IMR-90 (cell line): ENCODE measurements at regions not wholly inside any gene's neighbourhood (a gene's known extent, or its start where the extent isn't known, plus 50 kb on each side); places are given as distances from the start of the nearest gene placed in this dataset.

Experiments used
- ATAC-seq: fragments of 200-7000 bp; cut with Tn5 transposase; 2 replicates; pipeline ENCODE4 v1.9.1; 2020; ENCODE audit warnings: low read depth, mild to moderate bottlenecking, moderate library complexity
- BruUV-seq: library from RNA; stranded (reverse); fragments of 400-500 nt; replicated peaks from 2 replicates; lab custom pipeline; 2021; lab: Mats Ljungman, UMichigan
- CTCF ChIA-PET: fragments of 300-600 bp; formaldehyde crosslinking; extraction: SDS; loops from one replicate; lab custom pipeline; 2021; ENCODE audit warnings: antibody characterized with exemption; lab: Yijun Ruan, JAX
- POLR2A ChIA-PET: fragments of 300-600 bp; sonication (Branson Sonifier 250); formaldehyde crosslinking; loops from one replicate; lab custom pipeline; 2022; ENCODE audit warnings: antibody characterized with exemption; ENCODE audit not compliant: unreplicated experiment; lab: Charles Lee
- DNase-seq: peaks from one replicate; pipeline ENCODE4 v3.0.0; 2013
- H2AFZ ChIP-seq: replicated peaks from 2 replicates; pipeline ENCODE3; 2013; ENCODE audit warnings: low read length, mild to moderate bottlenecking; ENCODE audit not compliant: poor library complexity
- H2AK5ac ChIP-seq: 2 replicates; pipeline ENCODE4 v1.6.1; 2013; ENCODE audit warnings: low read depth, low read length, inconsistent platforms
- H2AK9ac ChIP-seq: replicated peaks from 2 replicates; pipeline ENCODE3; 2013; ENCODE audit warnings: mild to moderate bottlenecking, low read depth, low read length, moderate library complexity; ENCODE audit not compliant: poor library complexity
- H2BK120ac ChIP-seq: 2 replicates; pipeline ENCODE4 v1.6.1; 2013; ENCODE audit warnings: low read depth, low read length, inconsistent platforms
- H2BK15ac ChIP-seq: 3 replicates; pipeline ENCODE4 v1.6.1; 2013; ENCODE audit warnings: low read depth, low read length, inconsistent platforms
- H2BK20ac ChIP-seq: 2 replicates; pipeline ENCODE4 v1.6.1; 2013; ENCODE audit warnings: low read depth, mild to moderate bottlenecking, inconsistent platforms, low read length, moderate library complexity
- H2BK5ac ChIP-seq: 2 replicates; pipeline ENCODE4 v1.6.1; 2013; ENCODE audit warnings: mild to moderate bottlenecking, low read depth, low read length, inconsistent platforms; ENCODE audit not compliant: poor library complexity, severe bottlenecking
- H3K14ac ChIP-seq: replicated peaks from 2 replicates; pipeline ENCODE4 v1.6.1; 2013; ENCODE audit warnings: low read depth, low read length, inconsistent platforms
- H3K18ac ChIP-seq: 2 replicates; pipeline ENCODE4 v1.6.1; 2013; ENCODE audit warnings: low read depth, low read length, control low read depth
- H3K23ac ChIP-seq: 2 replicates; pipeline ENCODE4 v1.6.1; 2013; ENCODE audit warnings: low read depth, low read length, inconsistent platforms
- H3K27ac ChIP-seq: 2 replicates; pipeline ENCODE4 v1.5.1; 2013; ENCODE audit warnings: mild to moderate bottlenecking, control low read depth, low read length; ENCODE audit not compliant: insufficient read depth
- H3K27me3 ChIP-seq: 2 replicates; pipeline ENCODE4 v1.6.1; 2013; ENCODE audit warnings: low read length; ENCODE audit not compliant: control insufficient read depth, insufficient read depth
- H3K36me3 ChIP-seq: 2 replicates; pipeline ENCODE4 v1.6.1; 2013; ENCODE audit warnings: low read length, mixed read lengths; ENCODE audit not compliant: control insufficient read depth, insufficient read depth
- H3K4ac ChIP-seq: 2 replicates; pipeline ENCODE4 v1.6.1; 2013; ENCODE audit warnings: low read depth, low read length, inconsistent platforms
- H3K4me1 ChIP-seq: 2 replicates; pipeline ENCODE4 v1.6.1; 2013; ENCODE audit warnings: low read length, mixed read lengths; ENCODE audit not compliant: control insufficient read depth, insufficient read depth
- H3K4me2 ChIP-seq: 2 replicates; pipeline ENCODE4 v1.6.1; 2013; ENCODE audit warnings: low read depth, mild to moderate bottlenecking, control low read depth, low read length, moderate library complexity
- H3K4me3 ChIP-seq: 2 replicates; pipeline ENCODE4 v1.5.1; 2013; ENCODE audit warnings: low read depth, mild to moderate bottlenecking, control low read depth, low read length, moderate library complexity; ENCODE audit not compliant: insufficient read depth
- H3K56ac ChIP-seq: 2 replicates; pipeline ENCODE4 v1.6.1; 2013; ENCODE audit warnings: low read length, inconsistent platforms; ENCODE audit not compliant: insufficient read depth; ENCODE audit errors: extremely low read depth
- H3K79me1 ChIP-seq, 2 experiments: 2 replicates each; pipeline ENCODE4 v1.6.1; 2013; ENCODE audit warnings: low read length in 2 of 2, inconsistent platforms in 1 of 2, low read depth in 1 of 2
- H3K9ac ChIP-seq: 2 replicates; pipeline ENCODE4 v1.6.1; 2013; ENCODE audit warnings: low read depth, low read length, control low read depth
- H3K9me1 ChIP-seq: 2 replicates; pipeline ENCODE4 v1.6.1; 2013; ENCODE audit warnings: low read length, inconsistent platforms; ENCODE audit not compliant: insufficient read depth
- H3K9me3 ChIP-seq: 2 replicates; pipeline ENCODE4 v1.6.1; 2013; ENCODE audit warnings: low read length; ENCODE audit not compliant: control insufficient read depth, insufficient read depth
- H4K20me1 ChIP-seq: 2 replicates; pipeline ENCODE4 v1.6.1; 2013; ENCODE audit warnings: low read length, inconsistent platforms; ENCODE audit not compliant: insufficient read depth
- H4K5ac ChIP-seq: 2 replicates; pipeline ENCODE4 v1.6.1; 2013; ENCODE audit warnings: mild to moderate bottlenecking, low read depth, low read length, control low read depth
- H4K8ac ChIP-seq, 2 experiments: 2 replicates each; pipeline ENCODE4 v1.6.1; 2013; ENCODE audit warnings: low read depth in 2 of 2, low read length in 2 of 2, control low read depth in 1 of 2, inconsistent platforms in 1 of 2
- H4K91ac ChIP-seq: 2 replicates; pipeline ENCODE4 v1.6.1; 2013; ENCODE audit warnings: low read depth, low read length, inconsistent platforms; ENCODE audit not compliant: insufficient read depth
- NFE2L2 ChIP-seq: fragments of 150-350 bp; IDR thresholded peaks from 2 replicates; pipeline ENCODE4 v1.6.1; 2016; ENCODE audit warnings: low read depth, mild to moderate bottlenecking, low read length
- SMC3 ChIP-seq: fragments of 150-350 bp; IDR thresholded peaks from 2 replicates; pipeline ENCODE4 v1.6.1; 2016; ENCODE audit warnings: low read depth, mild to moderate bottlenecking, antibody characterized with exemption, low read length, moderate library complexity
- WGBS, 2 experiments: methylation state at CpG; one replicate each; pipeline versions ENCODE4 v1.1.5 to v1.1.7; 2013; ENCODE audit warnings: missing lambda C conversion rate in 2 of 2; ENCODE audit not compliant: insufficient read length in 1 of 2; ENCODE audit errors: extremely low coverage in 2 of 2; 5-methylcytosine and 5-hydroxymethylcytosine counted together
- dilution Hi-C: fragments of 300-500 bp; cut with HindIII; formaldehyde crosslinking; loops from one replicate; pipeline ENCODE4 v1.14.3; 2018; ENCODE audit warnings: low sequenced_read_pairs; ENCODE audit not compliant: unreplicated experiment
- in situ Hi-C: fragments of 300-500 bp; cut with MboI; formaldehyde crosslinking; loops from 3 replicates; pipeline ENCODE4 v1.14.3; 2019; ENCODE audit warnings: low sequenced_read_pairs, inconsistent platforms, mixed read lengths
- intact Hi-C: fragments of 100-400 bp; cut with micrococcal nuclease; formaldehyde crosslinking; loops from 2 replicates; pipeline ENCODE4 v1.10.0; 2022

DNA sequence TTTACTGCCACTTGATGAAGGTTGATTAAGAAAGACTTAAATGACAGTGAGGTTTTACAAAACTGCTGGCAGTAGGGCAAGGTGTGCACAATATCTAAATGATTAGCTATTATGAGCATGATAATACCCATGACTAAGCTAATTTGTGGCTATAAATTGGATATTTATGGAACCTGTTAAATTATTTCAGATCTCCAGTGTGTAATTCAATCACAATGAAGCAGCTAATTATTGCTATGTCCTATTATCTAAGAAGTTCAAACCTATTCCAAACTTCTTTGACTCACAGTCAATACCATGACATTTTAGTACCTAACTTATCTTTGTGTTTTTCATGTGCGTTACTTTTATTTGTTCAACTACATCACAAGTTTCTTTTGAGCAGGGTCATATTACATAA, 253.8 kb upstream of the MMADHC start:
- H4K20me1 ChIP-seq, result no peaks in the 10 kb centered on the region
- H3K14ac ChIP-seq, result no peak overlapping the region
- H2BK120ac ChIP-seq, result no peak overlapping the region
- H4K91ac ChIP-seq, result no peak overlapping the region
- H3K4me3 ChIP-seq, result no peak overlapping the region
- H3K4ac ChIP-seq, result no peak overlapping the region
- no peak overlapping the region for H2AK5ac ChIP-seq
- no peak overlapping the region for H3K9ac ChIP-seq
- CTCF ChIA-PET, result no interaction called here
- H2BK5ac ChIP-seq, result no peak overlapping the region
- dilution Hi-C loops, result no loop called here
- POLR2A ChIA-PET, result no interaction called here
- no peaks in the 10 kb centered on the region for H3K9me1 ChIP-seq
- TF ChIP-seq NFE2L2, result 0 out of 2 replicates have a peak, but pooled peaks have one; percentile 6
- TF ChIP-seq SMC3, result no peak
- no CpG with 5 or more reads among the region's 1 CpG for WGBS, 2 experiments
- H3K27me3 ChIP-seq, result no peaks in the 10 kb centered on the region
- H3K4me1 ChIP-seq, result no peaks in the 10 kb centered on the region
- BruUV-seq, result no TSS peak
- intact Hi-C loops, result no loop called here
- no peak overlapping the region for H2BK15ac ChIP-seq
- no peak overlapping the region for H4K8ac ChIP-seq
- H4K5ac ChIP-seq, result no peak overlapping the region
- DNase-seq (no peak), ATAC-seq (no peak)
- H2AFZ ChIP-seq, result no peak overlapping the region
- no peaks in the 10 kb centered on the region for H3K79me1 ChIP-seq
- in situ Hi-C loops, result no loop called here
- H3K18ac ChIP-seq, result no peak overlapping the region
- no peak overlapping the region for H3K23ac ChIP-seq
- H2AK9ac ChIP-seq, result no peak overlapping the region
- no peak overlapping the region for H3K4me2 ChIP-seq
- no peak overlapping the region for H3K27ac ChIP-seq
- H3K36me3 ChIP-seq, result no peaks in the 10 kb centered on the region
- no peak overlapping the region for H3K56ac ChIP-seq
- H3K9me3 ChIP-seq, result no peaks in the 10 kb centered on the region; the same call in 1 of the 2 replicates
- H2BK20ac ChIP-seq, result no peak overlapping the region
